Right lobe of liver (tissue), 4 donors: ENCODE measurements at regions not wholly inside any gene's neighbourhood (a gene's known extent, or its start where the extent isn't known, plus 50 kb on each side); places are given as distances from the start of the nearest gene placed in this dataset.

Source experiments
- CTCF ChIP-seq, 4 donors: fragments of 200-600 bp in 3 of 4; fragments of 450-650 bp in 1 of 4; IDR thresholded peaks; one replicate each; pipeline versions ENCODE4 v1.5.1 to v1.8.0; 2016 to 2022; ENCODE audit warnings: antibody characterized with exemption in 4 of 4, mild to moderate bottlenecking in 2 of 4
- POLR2A ChIP-seq: fragments of 450-650 bp; IDR thresholded peaks from one replicate; pipeline ENCODE4 v1.6.1; 2017; ENCODE audit warnings: antibody characterized with exemption, mild to moderate bottlenecking
- donor health status: DM: no; HTN: no; CAD: no.
- donor health status: DM: no; HTN: no; CAD: no.
- donor health status: DM: no; HTN: yes; CAD: no.

- TF ChIP-seq CTCF (IDR thresholded peaks at IDR 0.05) = no peak
- no peak for TF ChIP-seq POLR2A
These were observed 1168.7 kb upstream of the SEMA6A start for GRCh38 chr5:117743337-117743736.
